Trophoblast cell (in vitro differentiated cells and primary cell): ENCODE measurements at regions not wholly inside any gene's neighbourhood (a gene's known extent, or its start where the extent isn't known, plus 50 kb on each side); places are given as distances from the start of the nearest gene placed in this dataset.

ENCODE experiments used
- DNase-seq, 2 donors: peaks; one replicate each; pipeline ENCODE4 v3.0.0-alpha.2; 2016
- H2AFZ ChIP-seq: 2 replicates; pipeline ENCODE4 v1.6.1; 2013; ENCODE audit warnings: low read length, moderate library complexity, mild to moderate bottlenecking; ENCODE audit not compliant: insufficient read depth, poor library complexity
- H2AK5ac ChIP-seq: 2 replicates; pipeline ENCODE4 v1.6.1; 2013; ENCODE audit warnings: mild to moderate bottlenecking, low read length
- H2BK120ac ChIP-seq: 2 replicates; pipeline ENCODE4 v1.6.1; 2013; ENCODE audit warnings: low read length, mild to moderate bottlenecking, moderate library complexity; ENCODE audit not compliant: insufficient read depth, poor library complexity
- H2BK12ac ChIP-seq: 2 replicates; pipeline ENCODE4 v1.6.1; 2013; ENCODE audit warnings: mild to moderate bottlenecking, low read length, moderate library complexity
- H2BK5ac ChIP-seq: 2 replicates; pipeline ENCODE4 v1.6.1; 2013; ENCODE audit warnings: low read length, low read depth, moderate library complexity, mild to moderate bottlenecking; ENCODE audit not compliant: poor library complexity
- H3K14ac ChIP-seq: 2 replicates; pipeline ENCODE4 v1.6.1; 2013; ENCODE audit warnings: mild to moderate bottlenecking, low read length
- H3K18ac ChIP-seq: 2 replicates; pipeline ENCODE4 v1.6.1; 2013; ENCODE audit warnings: mild to moderate bottlenecking, low read length
- H3K23ac ChIP-seq: 2 replicates; pipeline ENCODE4 v1.6.1; 2013; ENCODE audit warnings: low read length
- H3K27ac ChIP-seq: 2 replicates; pipeline ENCODE4 v1.5.1; 2013; ENCODE audit warnings: low read depth, mild to moderate bottlenecking, inconsistent platforms, low read length, moderate library complexity
- H3K27me3 ChIP-seq: 2 replicates; pipeline ENCODE4 v1.6.1; 2013; ENCODE audit warnings: inconsistent platforms, mild to moderate bottlenecking, low read length, moderate library complexity; ENCODE audit not compliant: insufficient read depth
- H3K36me3 ChIP-seq, 2 experiments: 1 replicate in 1 of 2; 2 replicates in 1 of 2; pipeline ENCODE4 v1.6.1; 2013; ENCODE audit warnings: low read length in 2 of 2, mild to moderate bottlenecking in 2 of 2, moderate library complexity in 1 of 2; ENCODE audit not compliant: insufficient read depth in 2 of 2, control insufficient read depth in 1 of 2
- H3K4ac ChIP-seq: 2 replicates; pipeline ENCODE4 v1.6.1; 2013; ENCODE audit warnings: low read depth, mild to moderate bottlenecking, low read length, moderate library complexity
- H3K4me1 ChIP-seq, 2 experiments: 1 replicate in 1 of 2; 2 replicates in 1 of 2; pipeline ENCODE4 v1.6.1; 2013; ENCODE audit warnings: low read length in 2 of 2, mild to moderate bottlenecking in 2 of 2, moderate library complexity in 1 of 2; ENCODE audit not compliant: insufficient read depth in 2 of 2, control insufficient read depth in 1 of 2
- H3K4me2 ChIP-seq: 2 replicates; pipeline ENCODE4 v1.6.1; 2013; ENCODE audit warnings: inconsistent platforms, mild to moderate bottlenecking, low read length, moderate library complexity
- H3K4me3 ChIP-seq: 2 replicates; pipeline ENCODE4 v1.5.1; 2013; ENCODE audit warnings: mild to moderate bottlenecking, low read depth, low read length, inconsistent platforms
- H3K79me1 ChIP-seq: one replicate; pipeline ENCODE4 v1.6.1; 2013; ENCODE audit warnings: low read length
- H3K79me2 ChIP-seq: 2 replicates; pipeline ENCODE4 v1.6.1; 2013; ENCODE audit warnings: low read length, mild to moderate bottlenecking; ENCODE audit not compliant: control insufficient read depth, insufficient read depth, poor library complexity
- H3K9ac ChIP-seq: 2 replicates; pipeline ENCODE4 v1.6.1; 2013; ENCODE audit warnings: mild to moderate bottlenecking, low read length
- H3K9me3 ChIP-seq: 2 replicates; pipeline ENCODE4 v1.6.1; 2013; ENCODE audit warnings: low read depth, mild to moderate bottlenecking, control low read depth, inconsistent platforms, low read length; ENCODE audit not compliant: insufficient read depth
- H4K12ac ChIP-seq: 2 replicates; pipeline ENCODE4 v1.6.1; 2013; ENCODE audit warnings: low read depth, mild to moderate bottlenecking, low read length, moderate library complexity
- H4K8ac ChIP-seq: 2 replicates; pipeline ENCODE4 v1.6.1; 2013; ENCODE audit warnings: low read depth, mild to moderate bottlenecking, low read length, moderate library complexity
- H4K91ac ChIP-seq: one replicate; pipeline ENCODE4 v1.6.1; 2013; ENCODE audit warnings: low read depth, mild to moderate bottlenecking, low read length, moderate library complexity
- WGBS: extraction: QIAGEN DNeasy Blood & Tissue Kit; methylation state at CpG from one replicate; pipeline ENCODE4 v1.1.7; 2013; ENCODE audit warnings: missing lambda C conversion rate; ENCODE audit not compliant: insufficient read length, insufficient coverage; ENCODE audit errors: extremely low coverage; 5-methylcytosine and 5-hydroxymethylcytosine counted together

DNA sequence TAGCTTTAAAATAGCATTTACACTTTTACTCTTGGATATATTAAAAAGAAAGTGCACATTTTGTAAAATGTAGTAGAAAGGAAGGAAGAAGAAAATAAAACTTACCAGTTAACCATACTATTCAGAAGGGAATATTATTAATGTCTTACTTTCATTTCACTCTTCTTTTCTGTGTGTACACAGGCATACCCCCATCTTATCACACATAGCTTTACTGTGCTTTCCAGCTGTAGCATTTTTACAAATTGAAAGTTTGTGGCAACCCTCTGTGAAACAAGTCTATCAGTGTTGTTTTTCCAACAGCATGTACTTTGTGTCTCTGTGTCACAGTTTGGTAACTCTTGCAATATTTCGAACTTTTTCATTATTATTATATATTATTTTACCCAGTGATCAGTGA, 314.5 kb downstream of the UTRN start:
- DNase-seq = no peak
- no peak overlapping the region for H3K9ac ChIP-seq
- no peaks in the 10 kb centered on the region for H3K27me3 ChIP-seq
- no peak overlapping the region for H3K4ac ChIP-seq
- H2BK5ac ChIP-seq = no peak overlapping the region
- H4K91ac ChIP-seq = no peak overlapping the region
- no peak overlapping the region for H4K8ac ChIP-seq
- H3K14ac ChIP-seq = no peak overlapping the region
- H3K4me1 ChIP-seq = no peaks in the 10 kb centered on the region
- no peaks in the 10 kb centered on the region for H3K36me3 ChIP-seq
- no peak overlapping the region for H3K18ac ChIP-seq
- no peak overlapping the region for H4K12ac ChIP-seq
- no peak overlapping the region for H3K23ac ChIP-seq
- no peak overlapping the region for H2AK5ac ChIP-seq
- no CpG with 5 or more reads among the region's 1 CpG for WGBS
- H3K4me2 ChIP-seq = no peak overlapping the region
- H3K9me3 ChIP-seq = no peaks in the 10 kb centered on the region
- H3K27ac ChIP-seq = no peak overlapping the region
- no peaks in the 10 kb centered on the region for H3K79me1 ChIP-seq
- no peak overlapping the region for H2BK12ac ChIP-seq
- no peaks in the 10 kb centered on the region for H3K79me2 ChIP-seq
- no peak overlapping the region for H2BK120ac ChIP-seq
- no peak overlapping the region for H3K4me3 ChIP-seq
- H2AFZ ChIP-seq = no peak overlapping the region

DNA sequence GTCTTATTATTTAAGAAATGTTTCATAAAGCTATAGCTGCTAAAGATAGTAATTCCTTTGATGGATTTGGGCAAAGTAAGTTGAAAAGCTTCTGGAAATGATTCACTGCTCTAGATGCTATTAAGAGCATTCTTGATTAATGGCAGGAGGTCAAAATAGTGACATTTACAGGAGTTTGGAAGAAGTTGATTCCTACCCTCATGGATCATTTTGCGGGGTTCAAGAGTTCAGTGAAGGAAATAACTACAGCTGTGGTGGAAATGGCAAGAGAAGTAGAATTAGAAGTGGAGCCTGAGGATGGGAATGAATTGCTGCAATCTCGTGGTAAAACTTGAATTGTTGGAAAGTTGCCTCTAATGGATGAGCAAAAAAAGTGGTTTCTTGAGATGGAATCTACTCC, 316.1 kb downstream of the UTRN start:
- Histone ChIP-seq H2BK12ac (no peak overlapping the region), H2AFZ (no peak overlapping the region), H2BK5ac (no peak overlapping the region), H3K27me3 (no peaks in the 10 kb centered on the region), H3K14ac (no peak overlapping the region), H3K23ac (no peak overlapping the region), H3K79me2 (no peaks in the 10 kb centered on the region), H3K4me2 (no peak overlapping the region), H2AK5ac (no peak overlapping the region), H4K12ac (no peak overlapping the region), H3K4me3 (no peak overlapping the region), H3K4me1 (no peaks in the 10 kb centered on the region), H3K27ac (no peak overlapping the region), H4K91ac (no peak overlapping the region), H2BK120ac (no peak overlapping the region), H3K18ac (no peak overlapping the region), H3K79me1 (no peaks in the 10 kb centered on the region), H3K4ac (no peak overlapping the region), H3K9ac (no peak overlapping the region), H4K8ac (no peak overlapping the region), H3K36me3 (no peaks in the 10 kb centered on the region), H3K9me3 (no peaks in the 10 kb centered on the region)
- no peak for DNase-seq
- no CpG with 5 or more reads among the region's 2 CpGs for WGBS

DNA sequence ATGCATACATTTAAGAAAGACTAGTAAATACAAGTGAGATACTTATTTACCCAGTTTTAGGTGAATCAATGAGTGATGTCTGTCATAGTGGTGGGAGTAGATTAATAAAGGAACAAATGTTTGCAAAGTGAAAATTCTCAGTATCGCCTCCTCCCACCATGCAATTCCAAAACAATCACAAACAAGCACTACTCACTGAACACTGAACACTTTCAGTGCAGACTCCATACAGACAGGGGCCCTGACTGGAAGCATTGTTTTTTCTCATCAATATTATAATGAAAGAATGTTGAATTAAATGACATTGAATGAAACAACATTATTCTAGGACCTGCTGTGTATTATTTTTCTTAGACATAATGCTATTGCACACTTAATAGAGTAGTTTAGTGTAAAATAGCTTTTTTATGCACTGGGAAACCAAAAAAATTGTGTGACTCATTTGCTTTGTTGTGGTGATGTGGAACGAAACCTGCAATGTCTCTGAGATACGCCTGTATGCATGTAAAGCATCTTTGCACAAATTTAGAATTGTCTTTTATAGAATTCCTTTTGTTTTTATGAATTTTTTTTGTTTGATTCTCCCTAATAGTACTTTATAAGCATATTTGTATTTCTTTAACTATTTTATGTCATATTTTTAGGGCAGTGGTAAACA, 317.5 kb downstream of the UTRN start:
- Histone ChIP-seq H3K36me3 (no peaks in the 10 kb centered on the region), H3K14ac (no peak overlapping the region), H3K23ac (no peak overlapping the region), H2AK5ac (no peak overlapping the region), H3K27ac (no peak overlapping the region), H4K91ac (no peak overlapping the region), H4K12ac (no peak overlapping the region), H2BK12ac (no peak overlapping the region), H3K9me3 (no peaks in the 10 kb centered on the region), H3K79me1 (no peaks in the 10 kb centered on the region), H3K27me3 (no peaks in the 10 kb centered on the region), H2BK120ac (no peak overlapping the region), H2BK5ac (no peak overlapping the region), H2AFZ (no peak overlapping the region), H3K4me1 (no peaks in the 10 kb centered on the region), H3K18ac (no peak overlapping the region), H3K4ac (no peak overlapping the region), H3K4me3 (no peak overlapping the region), H4K8ac (no peak overlapping the region), H3K4me2 (no peak overlapping the region), H3K9ac (no peak overlapping the region), H3K79me2 (no peaks in the 10 kb centered on the region)
- WGBS = no CpG with 5 or more reads among the region's 3 CpGs
- DNase-seq = no peak

DNA sequence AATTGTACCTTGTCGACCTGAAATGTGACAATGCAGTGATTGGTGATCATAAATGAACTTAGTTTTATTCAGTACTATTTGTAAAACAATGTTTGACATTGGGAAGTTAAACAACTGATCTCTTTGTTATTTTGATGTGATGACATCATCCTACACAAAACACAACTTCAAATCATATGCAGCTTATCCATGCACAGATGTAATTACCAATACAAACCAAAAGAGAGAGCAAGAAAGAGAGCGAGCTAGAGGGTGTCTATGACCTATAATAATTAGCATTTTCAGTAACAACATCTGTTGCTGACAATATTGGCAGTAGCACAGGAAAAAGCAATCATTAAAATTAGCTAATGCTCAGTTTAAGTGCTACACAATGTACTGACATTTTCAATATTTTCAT, 320.9 kb downstream of the UTRN start:
- H2AFZ ChIP-seq = no peak overlapping the region
- H3K14ac ChIP-seq = no peak overlapping the region
- no CpG with 5 or more reads among the region's 2 CpGs for WGBS
- H3K79me1 ChIP-seq = no peaks in the 10 kb centered on the region
- H4K12ac ChIP-seq = no peak overlapping the region
- no peak overlapping the region for H3K4me3 ChIP-seq
- H3K9ac ChIP-seq = no peak overlapping the region
- H3K23ac ChIP-seq = no peak overlapping the region
- no peak overlapping the region for H2BK120ac ChIP-seq
- DNase-seq = no peak
- H3K4me2 ChIP-seq = no peak overlapping the region
- H4K8ac ChIP-seq = no peak overlapping the region
- H3K18ac ChIP-seq = no peak overlapping the region
- no peak overlapping the region for H3K27ac ChIP-seq
- no peak overlapping the region for H2BK5ac ChIP-seq
- no peak overlapping the region for H4K91ac ChIP-seq
- no peak overlapping the region for H2BK12ac ChIP-seq
- no peak overlapping the region for H3K4ac ChIP-seq
- no peaks in the 10 kb centered on the region for H3K27me3 ChIP-seq
- no peaks in the 10 kb centered on the region for H3K4me1 ChIP-seq
- H2AK5ac ChIP-seq = no peak overlapping the region
- no peaks in the 10 kb centered on the region for H3K79me2 ChIP-seq
- no peaks in the 10 kb centered on the region for H3K36me3 ChIP-seq
- no peaks in the 10 kb centered on the region for H3K9me3 ChIP-seq
